Mesenteric fat pad (tissue), 1 donor: ENCODE measurements at regions not wholly inside any gene's neighbourhood (a gene's known extent, or its start where the extent isn't known, plus 50 kb on each side); places are given as distances from the start of the nearest gene placed in this dataset.
"Not testable (repeated sequence)": the region's sequence is repeated elsewhere in the genome, so short reads cannot be mapped to it uniquely, and the experiment has no call there.

Experiments
- DNase-seq: peaks from one replicate; pipeline ENCODE4 v3.0.0-alpha.2; 2020; ENCODE audit warnings: low spot score
- donor health status: DM: yes; HTN: yes; CAD: no.

GRCh38 chr4:189001283-189001970 is 862.2 kb downstream of the TRIML1 start:
- DNase-seq = no peak

- DNase-seq = no peak
Measured at GRCh38 chr4:189001971-189002450, 862.8 kb downstream of the TRIML1 start.

DNA sequence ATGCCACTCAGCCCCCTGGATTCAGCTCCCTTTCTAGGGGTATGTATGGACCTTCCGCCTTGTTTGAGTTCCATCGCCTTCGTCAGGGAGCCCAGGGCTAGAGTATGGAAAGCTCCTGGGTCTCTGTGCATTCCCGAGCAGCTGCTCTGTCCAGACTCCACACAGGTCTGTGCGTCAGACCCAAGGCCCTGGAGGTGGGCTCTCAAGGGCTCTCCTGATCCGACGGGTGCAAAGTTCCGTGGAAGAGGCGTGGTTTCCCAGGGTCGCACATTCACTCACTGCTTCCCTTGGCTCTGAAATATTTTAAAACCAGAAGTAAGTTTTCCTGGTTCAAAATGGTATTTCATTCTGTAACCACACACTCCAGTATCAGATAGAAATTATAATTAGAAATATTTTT is 863.2 kb downstream of the TRIML1 start:
- no peak for DNase-seq

DNA sequence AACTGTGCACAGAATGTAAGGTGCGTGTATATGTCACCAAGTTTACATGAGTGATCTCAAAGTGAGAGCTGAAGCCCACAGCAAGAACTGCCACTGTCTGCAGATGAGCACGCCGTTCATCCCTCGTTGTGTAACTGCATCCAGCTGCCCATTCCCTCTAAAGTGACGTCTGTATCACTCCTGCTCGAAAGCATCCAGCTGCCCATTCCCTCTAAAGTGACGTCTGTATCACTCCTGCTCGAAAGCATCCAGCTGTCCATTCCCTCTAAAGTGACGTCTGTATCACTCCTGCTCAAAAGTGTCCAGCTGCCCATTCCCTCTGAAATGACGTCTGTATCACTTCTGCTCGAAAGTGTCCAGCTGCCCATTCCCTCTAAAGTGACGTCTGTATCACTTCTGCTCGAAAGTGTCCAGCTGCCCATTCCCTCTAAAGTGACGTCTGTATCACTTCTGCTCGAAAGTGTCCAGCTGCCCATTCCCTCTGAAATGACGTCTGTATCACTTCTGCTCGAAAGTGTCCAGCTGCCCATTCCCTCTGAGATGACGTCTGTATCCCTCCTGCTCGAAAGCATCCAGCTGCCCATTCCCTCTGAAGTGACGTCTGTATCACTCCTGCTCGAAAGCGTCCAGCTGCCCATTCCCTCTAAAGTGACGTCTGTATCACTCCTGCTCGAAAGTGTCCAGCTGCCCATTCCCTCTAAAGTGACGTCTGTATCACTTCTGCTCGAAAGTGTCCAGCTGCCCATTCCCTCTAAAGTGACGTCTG is 871.4 kb downstream of the TRIML1 start:
- DNase-seq = not testable (repeated sequence)

- no peak for DNase-seq
Measured at GRCh38 chr4:189021831-189022230, 882.6 kb downstream of the TRIML1 start.

- DNase-seq = no peak
Measured at GRCh38 chr4:189022440-189023035, 883.3 kb downstream of the TRIML1 start.

DNA sequence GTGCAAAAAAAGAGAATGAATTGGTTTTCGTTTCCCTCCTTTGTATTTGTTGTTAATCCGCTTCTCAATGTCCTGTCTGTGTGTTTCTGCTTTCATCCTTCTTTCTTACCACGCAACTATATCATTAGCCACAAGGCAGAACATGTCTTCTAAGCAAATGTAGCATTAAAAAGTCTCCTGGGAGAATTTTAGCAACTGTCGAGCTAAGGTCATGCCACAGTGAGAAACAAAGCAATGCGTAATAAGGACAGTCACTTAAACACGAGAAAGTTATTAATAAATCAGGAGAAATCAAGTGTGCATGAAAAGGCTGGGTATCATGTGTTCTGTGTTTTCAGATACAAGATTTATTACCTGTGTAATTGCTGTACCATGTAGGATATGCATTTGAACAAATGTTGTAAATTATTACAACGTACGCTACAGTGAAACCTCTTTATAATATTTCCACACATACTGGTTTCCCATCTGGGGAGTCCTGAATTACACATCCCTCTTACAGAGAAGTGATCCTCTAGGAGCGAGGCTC is 890.8 kb downstream of the TRIML1 start:
- no peak for DNase-seq

DNA sequence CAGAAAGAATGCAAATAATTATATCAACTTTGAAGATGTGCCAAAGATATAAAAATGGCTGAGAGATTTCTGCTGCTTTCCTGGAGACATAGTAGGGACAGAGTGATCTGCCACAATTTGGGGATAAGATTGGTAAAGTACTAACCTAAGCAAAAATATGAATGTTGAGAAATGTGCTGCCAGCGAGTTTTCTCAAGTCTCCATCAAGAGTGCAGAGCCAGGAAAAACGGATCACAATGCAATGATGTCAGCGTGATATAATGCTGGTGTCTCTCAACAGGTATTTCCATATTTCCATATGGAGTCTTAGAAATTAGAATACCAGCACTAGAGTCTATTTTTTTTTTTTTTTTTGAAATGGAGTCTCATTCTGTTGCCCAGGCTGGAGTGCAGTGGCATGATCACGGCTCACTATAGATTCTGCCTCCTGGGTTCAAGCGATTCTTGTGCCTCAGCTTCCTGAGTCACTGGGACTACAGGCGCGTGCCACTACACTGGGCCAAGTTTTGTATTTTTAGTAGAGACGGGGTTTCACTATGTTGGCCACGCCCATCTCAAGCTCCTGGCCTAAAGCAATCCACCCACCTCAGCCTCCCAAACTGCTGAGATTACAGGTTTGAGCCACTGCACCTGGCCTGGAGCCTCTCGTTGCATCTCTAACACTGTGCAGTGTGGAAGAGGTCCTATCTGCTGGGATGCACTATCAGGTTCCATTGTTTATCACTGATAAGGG is 893.5 kb downstream of the TRIML1 start:
- no peak for DNase-seq

DNA sequence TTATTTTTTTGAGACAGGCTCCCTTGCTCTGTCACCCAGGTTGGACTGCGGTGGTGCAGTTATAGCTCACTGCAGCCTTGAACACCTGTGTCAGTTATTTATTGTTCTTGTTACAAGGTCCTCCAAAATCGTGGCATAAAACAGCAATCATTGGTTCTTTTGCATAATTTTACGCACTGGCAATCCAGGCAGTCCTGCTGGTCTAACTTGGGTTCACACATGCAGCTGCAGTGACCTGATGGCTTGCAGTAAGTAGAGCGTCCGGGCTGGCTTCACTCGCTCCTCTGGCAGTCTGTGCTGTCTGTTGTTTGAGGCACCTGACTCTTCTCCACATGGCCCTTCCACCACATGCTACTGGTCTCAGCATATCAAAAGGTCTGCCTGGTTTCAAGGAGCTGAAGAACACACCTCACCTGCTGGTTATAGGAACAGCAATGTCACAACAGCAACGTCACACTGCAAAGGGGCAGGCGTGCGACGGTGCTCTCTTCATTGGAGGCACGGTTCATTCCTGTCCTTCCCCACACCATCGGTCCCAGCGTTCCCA is 894.6 kb downstream of the TRIML1 start:
- no peak for DNase-seq

- DNase-seq = no peak
Measured at GRCh38 chr4:189035091-189035490, 895.9 kb downstream of the TRIML1 start.

GRCh38 chr4:189035654-189036053 is 896.4 kb downstream of the TRIML1 start:
- no peak for DNase-seq

DNA sequence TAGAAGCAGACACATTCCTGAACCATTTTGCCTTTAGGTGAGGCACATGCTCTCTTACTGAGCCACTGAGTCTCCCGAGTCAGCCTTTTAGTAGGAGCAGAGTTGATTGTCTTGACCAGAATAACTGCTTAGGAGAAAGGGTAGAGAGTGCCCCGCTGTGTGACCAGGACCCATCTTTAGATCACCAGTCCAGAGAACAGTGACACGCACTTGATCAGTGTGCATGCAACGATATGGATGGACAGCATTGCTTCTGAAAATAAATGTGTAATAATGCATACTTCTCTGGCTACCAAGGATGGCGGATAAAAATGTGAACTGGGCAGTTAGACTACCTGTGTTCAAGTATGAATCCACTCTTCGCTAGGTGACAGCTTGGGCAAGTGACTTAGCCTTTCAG is 897.7 kb downstream of the TRIML1 start:
- no peak for DNase-seq

GRCh38 chr4:189046642-189047041 is 894.0 kb upstream of the FRG1 start:
- DNase-seq = no peak

DNA sequence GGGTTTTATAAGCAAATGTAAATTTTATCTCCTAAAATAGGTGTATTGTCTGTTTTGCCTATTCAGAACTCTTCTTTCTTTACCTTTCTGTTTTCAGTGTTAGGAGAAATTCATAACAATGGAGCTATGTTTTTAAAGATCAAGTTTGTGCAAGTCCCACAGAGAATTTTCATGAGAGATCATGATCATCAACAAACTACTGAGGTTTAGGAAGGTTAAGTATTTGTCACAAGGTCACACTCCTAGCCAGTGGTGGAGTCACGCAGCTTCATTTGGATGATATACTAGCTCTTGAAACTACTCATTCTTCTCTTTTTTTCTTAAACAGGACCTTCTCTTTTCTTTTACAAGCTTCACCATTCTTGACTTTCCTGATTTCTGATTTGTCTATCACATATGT is 892.6 kb upstream of the FRG1 start:
- no peak for DNase-seq

DNA sequence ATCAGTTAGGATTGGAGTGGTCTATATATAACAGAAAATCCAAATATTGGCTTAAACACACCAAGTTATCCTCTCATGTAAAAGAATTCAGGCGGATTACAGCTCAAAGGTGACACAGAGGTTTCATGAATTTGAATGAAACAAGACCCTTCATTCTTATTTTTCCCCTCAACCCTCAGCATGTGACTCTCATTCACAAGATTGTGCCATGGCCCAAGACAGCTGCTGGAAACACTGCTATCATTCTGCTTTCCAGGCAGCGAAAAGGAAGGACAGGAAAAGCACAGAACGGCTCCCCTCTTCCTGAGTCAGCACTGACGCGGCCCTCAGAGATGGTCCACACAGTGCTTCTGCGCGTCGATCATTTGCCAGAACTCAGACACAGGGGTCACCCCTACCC is 891.0 kb upstream of the FRG1 start:
- no peak for DNase-seq

DNA sequence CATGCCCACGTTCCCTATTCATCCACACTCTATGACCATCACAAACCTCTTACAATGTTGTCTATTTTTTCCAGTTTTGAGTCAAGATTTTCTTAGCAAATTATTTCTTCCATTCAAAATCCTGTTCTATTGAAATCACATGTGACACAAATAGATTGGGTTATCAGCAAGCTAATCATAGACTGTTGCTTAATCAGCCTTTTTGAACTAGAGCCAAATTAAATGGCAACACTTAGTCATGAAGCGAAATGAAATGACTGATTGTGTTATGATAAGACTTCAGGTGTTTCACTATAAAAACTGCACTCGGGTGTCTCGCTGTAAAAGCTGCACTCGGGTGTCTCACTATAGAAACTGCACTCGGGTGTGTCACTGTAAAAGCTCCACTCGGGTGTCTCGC is 890.0 kb upstream of the FRG1 start:
- no peak for DNase-seq

DNA sequence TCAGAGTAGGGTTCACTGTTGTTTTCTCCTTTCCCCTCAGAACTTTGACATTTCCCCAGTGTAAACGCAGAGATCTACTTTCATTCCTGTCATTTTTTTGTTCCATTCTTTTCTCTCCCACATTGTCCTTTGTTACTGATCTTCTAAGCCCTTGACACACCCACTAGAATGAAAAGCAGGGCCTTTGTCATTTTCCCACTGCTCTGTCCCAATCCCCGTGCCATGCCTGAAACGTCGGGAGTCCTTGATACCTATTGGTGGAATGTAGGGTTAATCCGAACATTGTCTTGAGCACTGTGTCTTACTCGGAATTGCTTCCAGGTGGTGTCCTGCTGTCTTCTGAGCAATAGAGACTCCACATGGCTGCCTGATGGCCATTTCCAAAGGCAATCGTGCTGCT is 887.1 kb upstream of the FRG1 start:
- DNase-seq = no peak

- DNase-seq = no peak
Measured at GRCh38 chr4:189060104-189060503, 880.6 kb upstream of the FRG1 start.

DNA sequence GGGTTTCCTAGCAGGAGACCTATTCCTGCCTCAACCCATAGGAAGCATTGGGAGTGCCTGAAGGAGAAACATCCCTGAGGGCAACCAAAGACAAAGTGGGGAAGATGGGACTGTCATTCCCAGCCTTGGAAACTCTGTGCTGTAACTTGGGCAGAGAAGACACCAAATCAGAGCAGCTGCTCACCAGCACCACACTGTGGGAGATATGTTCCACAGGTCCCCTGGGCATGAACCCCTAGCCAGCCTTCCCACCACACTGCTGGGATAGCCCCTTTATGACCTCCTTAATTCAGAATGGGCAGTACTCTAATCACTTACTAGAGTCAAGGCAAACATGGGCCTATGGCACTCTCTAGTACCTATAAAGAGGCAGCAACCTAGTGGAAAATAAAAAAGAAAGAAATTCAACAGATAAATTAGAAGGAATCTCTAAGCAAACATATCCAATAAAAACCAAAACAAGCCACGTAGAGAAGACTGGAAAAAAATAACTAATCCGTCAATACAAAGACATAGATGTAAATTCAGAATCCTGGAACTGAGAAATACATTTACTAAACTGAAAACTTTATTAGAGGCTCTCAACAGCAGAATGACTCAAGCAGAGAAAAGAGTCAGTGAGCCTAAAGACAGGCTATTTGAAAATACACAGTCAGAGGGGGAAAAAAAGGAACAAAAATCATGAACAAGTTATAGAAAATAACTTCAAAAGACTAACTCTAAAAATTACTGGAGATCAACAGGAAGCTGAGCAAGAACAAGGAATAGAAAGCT is 878.4 kb upstream of the FRG1 start:
- DNase-seq = no peak

GRCh38 chr4:189069772-189070171 is 870.9 kb upstream of the FRG1 start:
- no peak for DNase-seq
